ENCODE measurements at regions not wholly inside any gene's neighbourhood (a gene's known extent, or its start where the extent isn't known, plus 50 kb on each side); places are given as distances from the start of the nearest gene placed in this dataset.

DNA sequence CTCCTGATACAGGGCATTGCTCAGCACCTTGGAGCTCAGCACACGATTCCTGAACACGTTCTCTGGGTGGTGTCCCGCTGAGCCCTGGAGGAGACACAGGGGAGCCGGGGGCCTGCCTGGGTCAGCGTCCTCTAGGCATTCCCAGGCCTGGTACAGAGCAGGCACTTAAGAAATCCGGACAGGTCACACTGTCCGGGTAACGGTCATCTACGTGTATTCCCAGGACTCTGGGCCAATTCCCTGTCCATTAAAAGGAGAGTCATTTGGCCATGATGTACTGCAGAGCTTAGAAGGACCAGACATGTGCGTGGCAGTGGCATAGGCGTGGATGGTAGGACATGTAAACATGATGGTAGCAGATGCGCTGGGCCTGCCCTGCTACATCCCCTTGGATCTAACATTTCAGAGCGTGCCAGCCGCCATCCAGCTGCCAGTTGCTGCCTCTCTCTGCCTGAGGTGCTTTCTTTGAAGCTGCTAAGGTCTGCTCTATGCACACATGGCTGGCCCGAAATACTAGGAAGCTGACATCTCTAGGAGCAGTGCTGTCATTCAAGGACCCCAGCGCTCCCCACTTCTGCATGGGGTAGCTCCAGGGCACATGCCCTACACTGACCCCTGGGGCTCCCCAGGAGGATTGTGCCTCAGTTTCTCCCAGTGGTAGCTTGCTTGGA is 273.1 kb upstream of the RTL1 start:
- Histone ChIP-seq H3K9ac (ENCODE audit: low read length) (no peak overlapping the region), H3K4me1 (ENCODE audit: control insufficient read depth, insufficient read depth, low read length) (no peaks in the 10 kb centered on the region), H3K4me3 (ENCODE audit: low read length) (no peak overlapping the region), H3K27me3 (ENCODE audit: control insufficient read depth, insufficient read depth, low read length) (no peaks in the 10 kb centered on the region), H3K36me3 (ENCODE audit: control insufficient read depth, insufficient read depth, low read length) (no peaks in the 10 kb centered on the region), H3K27ac (ENCODE audit: low read depth, low read length) (no peak overlapping the region)

- Histone ChIP-seq H3K27me3 (ENCODE audit: control insufficient read depth, insufficient read depth, low read length) (no peaks in the 10 kb centered on the region), H3K4me3 (ENCODE audit: low read length) (no peak overlapping the region), H3K27ac (ENCODE audit: low read depth, low read length) (no peak overlapping the region), H3K9ac (ENCODE audit: low read length) (no peak overlapping the region), H3K4me1 (ENCODE audit: control insufficient read depth, insufficient read depth, low read length) (no peaks in the 10 kb centered on the region), H3K36me3 (ENCODE audit: control insufficient read depth, insufficient read depth, low read length) (no peaks in the 10 kb centered on the region)
Observed at GRCh38 chr14:101177301-101177971, 273.9 kb upstream of the RTL1 start.

DNA sequence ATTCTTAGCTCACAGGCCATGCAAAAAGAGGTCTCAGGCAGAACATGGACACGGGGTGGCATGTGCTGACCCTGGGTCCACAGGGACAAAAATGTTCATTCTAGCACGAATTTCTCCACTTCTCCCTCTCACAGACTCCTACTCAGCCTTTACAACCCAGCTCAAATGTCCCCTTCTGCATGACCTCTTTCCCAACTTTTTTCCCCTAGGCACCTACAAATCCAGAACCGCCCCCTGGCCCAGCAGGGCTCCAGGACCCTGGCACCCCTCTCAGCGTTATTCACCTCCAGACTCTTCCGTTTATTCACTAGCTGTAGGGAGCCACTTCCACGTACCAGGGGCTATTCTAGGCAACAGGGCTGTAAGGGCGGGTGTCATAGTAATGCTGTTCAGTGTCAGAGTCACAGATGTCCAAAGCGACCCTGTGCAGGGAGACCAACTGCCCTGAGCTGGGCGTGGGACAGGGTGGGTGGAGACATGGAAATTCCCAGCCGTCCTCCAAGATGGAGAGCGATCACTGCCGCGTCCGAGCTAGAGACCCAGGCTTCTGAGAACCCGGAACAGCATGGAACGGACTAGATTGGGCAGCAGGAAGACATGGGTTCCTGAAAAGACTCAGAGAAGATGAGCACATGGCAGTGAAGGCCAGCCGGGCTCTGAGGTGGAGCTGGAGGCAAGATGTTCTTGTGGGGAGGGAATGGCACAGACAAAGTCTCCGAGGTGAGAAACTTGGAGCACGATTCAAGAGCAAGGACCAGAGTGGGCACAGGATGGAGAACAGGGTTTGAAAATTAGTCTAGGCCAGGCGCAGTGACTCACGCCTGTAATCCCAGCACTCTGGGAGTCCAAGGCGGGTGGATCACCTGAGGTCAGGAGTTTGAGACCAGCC is 274.9 kb upstream of the RTL1 start:
- Histone ChIP-seq H3K27me3 (ENCODE audit: control insufficient read depth, insufficient read depth, low read length) (no peaks in the 10 kb centered on the region), H3K27ac (ENCODE audit: low read depth, low read length) (no peak overlapping the region), H3K4me3 (ENCODE audit: low read length) (no peak overlapping the region), H3K36me3 (ENCODE audit: control insufficient read depth, insufficient read depth, low read length) (no peaks in the 10 kb centered on the region), H3K9ac (ENCODE audit: low read length) (no peak overlapping the region), H3K4me1 (ENCODE audit: control insufficient read depth, insufficient read depth, low read length) (no peaks in the 10 kb centered on the region)

- H3K27ac ChIP-seq (ENCODE audit: low read depth, low read length) = no peak overlapping the region
Observed at GRCh38 chr14:101179691-101180211, 276.2 kb upstream of the RTL1 start.

DNA sequence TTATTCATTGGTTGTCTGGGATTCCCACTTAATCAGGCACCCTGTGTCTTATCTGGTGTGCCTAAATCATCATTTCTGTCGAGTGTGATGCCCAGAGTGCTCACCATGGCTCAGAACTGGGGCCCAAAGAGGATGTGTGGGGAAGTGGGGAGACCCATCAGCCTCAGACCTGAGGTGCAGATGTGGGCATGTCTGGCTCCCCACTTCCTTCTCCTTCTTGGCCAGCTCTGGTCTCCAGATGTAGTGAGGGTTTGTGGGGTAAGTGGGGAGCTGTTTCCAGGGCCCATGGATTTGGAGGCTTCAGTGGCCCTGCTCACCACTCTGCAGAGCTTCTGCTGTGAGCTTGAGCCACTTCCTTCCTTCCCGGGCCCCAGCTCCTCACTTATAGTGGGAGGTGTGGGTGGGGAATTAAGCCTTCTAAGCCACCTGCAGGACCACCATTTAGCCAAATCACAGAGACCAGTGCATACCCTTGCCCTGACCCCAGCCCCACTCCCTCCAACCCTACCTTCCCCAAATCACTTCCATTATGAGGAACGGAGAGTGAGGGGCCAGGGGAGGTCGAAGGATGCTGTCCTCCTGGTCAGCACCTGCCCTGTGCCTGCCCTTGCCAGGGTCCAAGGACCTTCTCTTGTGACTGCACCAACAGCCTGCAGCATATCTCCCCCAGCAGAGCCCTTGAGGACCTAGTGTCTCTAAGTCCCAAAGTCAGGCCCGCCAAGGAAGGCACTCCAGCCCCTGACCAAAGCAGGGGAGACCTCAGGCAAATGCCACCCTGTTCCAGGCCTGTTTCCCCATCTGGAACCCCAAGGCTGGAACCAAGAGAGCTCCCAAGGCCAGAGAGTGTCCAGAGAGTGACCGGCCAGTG is 278.2 kb upstream of the RTL1 start:
- H3K27ac ChIP-seq (ENCODE audit: low read depth, low read length) = no peak overlapping the region
- H3K9ac ChIP-seq (ENCODE audit: low read length) = no peak overlapping the region
- no peak overlapping the region for H3K4me3 ChIP-seq (ENCODE audit: low read length)
- no peaks in the 10 kb centered on the region for H3K27me3 ChIP-seq (ENCODE audit: control insufficient read depth, insufficient read depth, low read length)
- no peaks in the 10 kb centered on the region for H3K4me1 ChIP-seq (ENCODE audit: control insufficient read depth, insufficient read depth, low read length)
- no peaks in the 10 kb centered on the region for H3K36me3 ChIP-seq (ENCODE audit: control insufficient read depth, insufficient read depth, low read length)

More at GRCh38 chr14:101179691-101180211, 276.2 kb upstream of the RTL1 start:
- no peaks in the 10 kb centered on the region for H3K36me3 ChIP-seq (ENCODE audit: control insufficient read depth, insufficient read depth, low read length)
- H3K4me1 ChIP-seq (ENCODE audit: control insufficient read depth, insufficient read depth, low read length) = no peaks in the 10 kb centered on the region
- no peaks in the 10 kb centered on the region for H3K27me3 ChIP-seq (ENCODE audit: control insufficient read depth, insufficient read depth, low read length)
- H3K4me3 ChIP-seq (ENCODE audit: low read length) = no peak overlapping the region
- no peak overlapping the region for H3K9ac ChIP-seq (ENCODE audit: low read length)

- H3K9ac ChIP-seq (ENCODE audit: low read length) = no peak overlapping the region
- no peak overlapping the region for H3K4me3 ChIP-seq (ENCODE audit: low read length)
- no peak overlapping the region for H3K27ac ChIP-seq (ENCODE audit: low read depth, low read length)
- no peaks in the 10 kb centered on the region for H3K27me3 ChIP-seq (ENCODE audit: control insufficient read depth, insufficient read depth, low read length)
- no peaks in the 10 kb centered on the region for H3K36me3 ChIP-seq (ENCODE audit: control insufficient read depth, insufficient read depth, low read length)
- H3K4me1 ChIP-seq (ENCODE audit: control insufficient read depth, insufficient read depth, low read length) = no peaks in the 10 kb centered on the region
Observed at GRCh38 chr14:101182476-101182875, 279.0 kb upstream of the RTL1 start.

GRCh38 chr14:101183376-101184103 is 280.0 kb upstream of the RTL1 start:
- no peak overlapping the region for H3K4me3 ChIP-seq (ENCODE audit: low read length)
- H3K36me3 ChIP-seq (ENCODE audit: control insufficient read depth, insufficient read depth, low read length) = no peaks in the 10 kb centered on the region
- H3K27me3 ChIP-seq (ENCODE audit: control insufficient read depth, insufficient read depth, low read length) = no peaks in the 10 kb centered on the region
- no peak overlapping the region for H3K9ac ChIP-seq (ENCODE audit: low read length)
- no peaks in the 10 kb centered on the region for H3K4me1 ChIP-seq (ENCODE audit: control insufficient read depth, insufficient read depth, low read length)
- H3K27ac ChIP-seq (ENCODE audit: low read depth, low read length) = no peak overlapping the region

- H3K36me3 ChIP-seq (ENCODE audit: control insufficient read depth, insufficient read depth, low read length) = no peaks in the 10 kb centered on the region
- H3K9ac ChIP-seq (ENCODE audit: low read length) = no peak overlapping the region
- H3K4me3 ChIP-seq (ENCODE audit: low read length) = no peak overlapping the region
- no peaks in the 10 kb centered on the region for H3K27me3 ChIP-seq (ENCODE audit: control insufficient read depth, insufficient read depth, low read length)
- no peak overlapping the region for H3K27ac ChIP-seq (ENCODE audit: low read depth, low read length)
- H3K4me1 ChIP-seq (ENCODE audit: control insufficient read depth, insufficient read depth, low read length) = no peaks in the 10 kb centered on the region
Observed at GRCh38 chr14:101184104-101184455, 280.6 kb upstream of the RTL1 start.

DNA sequence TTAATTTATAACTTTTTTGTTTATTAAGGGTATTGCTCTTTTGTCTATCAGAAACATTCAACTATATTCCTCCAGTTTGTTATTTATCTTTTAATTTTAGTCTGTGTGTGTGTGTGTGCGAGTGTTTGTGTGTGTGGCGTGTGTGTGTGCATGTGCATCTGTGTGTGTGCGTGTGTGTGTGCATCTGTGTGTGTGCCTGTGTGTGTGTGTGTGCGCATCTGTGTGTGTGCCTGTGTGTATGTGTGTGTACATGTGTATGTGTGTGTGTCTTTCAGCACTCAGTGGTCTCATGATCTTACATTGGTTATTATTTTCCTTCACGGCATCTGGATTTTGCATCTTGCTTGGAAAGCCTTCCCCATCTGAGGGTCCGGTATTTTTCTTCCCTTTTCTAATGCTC is 281.1 kb upstream of the RTL1 start:
- H3K27me3 ChIP-seq (ENCODE audit: control insufficient read depth, insufficient read depth, low read length) = no peaks in the 10 kb centered on the region
- no peak overlapping the region for H3K9ac ChIP-seq (ENCODE audit: low read length)
- no peaks in the 10 kb centered on the region for H3K36me3 ChIP-seq (ENCODE audit: control insufficient read depth, insufficient read depth, low read length)
- no peak overlapping the region for H3K4me3 ChIP-seq (ENCODE audit: low read length)
- H3K27ac ChIP-seq (ENCODE audit: low read depth, low read length) = no peak overlapping the region
- no peaks in the 10 kb centered on the region for H3K4me1 ChIP-seq (ENCODE audit: control insufficient read depth, insufficient read depth, low read length)

GRCh38 chr14:101185073-101185835 is 281.7 kb upstream of the RTL1 start:
- Histone ChIP-seq H3K4me1 (ENCODE audit: control insufficient read depth, insufficient read depth, low read length) (no peaks in the 10 kb centered on the region), H3K9ac (ENCODE audit: low read length) (no peak overlapping the region), H3K36me3 (ENCODE audit: control insufficient read depth, insufficient read depth, low read length) (no peaks in the 10 kb centered on the region), H3K27me3 (ENCODE audit: control insufficient read depth, insufficient read depth, low read length) (no peaks in the 10 kb centered on the region), H3K27ac (ENCODE audit: low read depth, low read length) (no peak overlapping the region), H3K4me3 (ENCODE audit: low read length) (no peak overlapping the region)

- Histone ChIP-seq H3K27me3 (ENCODE audit: control insufficient read depth, insufficient read depth, low read length) (no peaks in the 10 kb centered on the region), H3K4me1 (ENCODE audit: control insufficient read depth, insufficient read depth, low read length) (no peaks in the 10 kb centered on the region), H3K36me3 (ENCODE audit: control insufficient read depth, insufficient read depth, low read length) (no peaks in the 10 kb centered on the region), H3K4me3 (ENCODE audit: low read length) (no peak overlapping the region), H3K9ac (ENCODE audit: low read length) (no peak overlapping the region), H3K27ac (ENCODE audit: low read depth, low read length) (no peak overlapping the region)
Observed at GRCh38 chr14:101185946-101186345, 282.4 kb upstream of the RTL1 start.
